Colonic mucosa (tissue), 4 donors: ENCODE measurements at regions not wholly inside any gene's neighbourhood (a gene's known extent, or its start where the extent isn't known, plus 50 kb on each side); places are given as distances from the start of the nearest gene placed in this dataset.

ENCODE experiments used
- DNase-seq: peaks from one replicate; pipeline ENCODE4 v3.0.0-alpha.2; 2020
- H3K27ac ChIP-seq: fragments of 200-600 bp; one replicate; pipeline ENCODE4 v1.8.0; 2021
- H3K27me3 ChIP-seq: fragments of 200-600 bp; one replicate; pipeline ENCODE4 v1.8.0; 2021
- H3K36me3 ChIP-seq: fragments of 200-600 bp; one replicate; pipeline ENCODE4 v1.8.0; 2021
- H3K4me1 ChIP-seq: fragments of 200-600 bp; one replicate; pipeline ENCODE4 v1.8.0; 2021; ENCODE audit warnings: mild to moderate bottlenecking
- H3K4me3 ChIP-seq: fragments of 200-600 bp; one replicate; pipeline ENCODE4 v1.8.0; 2021
- H3K9ac ChIP-seq, 2 donors: one replicate each; pipeline ENCODE4 v1.7.0; 2013; ENCODE audit warnings: control low read depth in 2 of 2, low read depth in 2 of 2, low read length in 2 of 2
- H3K9me3 ChIP-seq: fragments of 200-600 bp; one replicate; pipeline ENCODE4 v1.8.0; 2021
- intact Hi-C: fragments of 100-400 bp; cut with DNase I; formaldehyde crosslinking; loops from one replicate; pipeline ENCODE4 v1.14.1; 2022
- TF ChIP-seq, protein P1 (sequence below): fragments of 200-600 bp; IDR thresholded peaks from one replicate; pipeline ENCODE4 v1.8.0; 2022; ENCODE audit warnings: antibody characterized with exemption, mild to moderate bottlenecking
- donor health status: healthy.
- donor health status: DM: no; HTN: no; CAD: no.
- donor health status: DM: no; HTN: no; CAD: no.

DNA sequence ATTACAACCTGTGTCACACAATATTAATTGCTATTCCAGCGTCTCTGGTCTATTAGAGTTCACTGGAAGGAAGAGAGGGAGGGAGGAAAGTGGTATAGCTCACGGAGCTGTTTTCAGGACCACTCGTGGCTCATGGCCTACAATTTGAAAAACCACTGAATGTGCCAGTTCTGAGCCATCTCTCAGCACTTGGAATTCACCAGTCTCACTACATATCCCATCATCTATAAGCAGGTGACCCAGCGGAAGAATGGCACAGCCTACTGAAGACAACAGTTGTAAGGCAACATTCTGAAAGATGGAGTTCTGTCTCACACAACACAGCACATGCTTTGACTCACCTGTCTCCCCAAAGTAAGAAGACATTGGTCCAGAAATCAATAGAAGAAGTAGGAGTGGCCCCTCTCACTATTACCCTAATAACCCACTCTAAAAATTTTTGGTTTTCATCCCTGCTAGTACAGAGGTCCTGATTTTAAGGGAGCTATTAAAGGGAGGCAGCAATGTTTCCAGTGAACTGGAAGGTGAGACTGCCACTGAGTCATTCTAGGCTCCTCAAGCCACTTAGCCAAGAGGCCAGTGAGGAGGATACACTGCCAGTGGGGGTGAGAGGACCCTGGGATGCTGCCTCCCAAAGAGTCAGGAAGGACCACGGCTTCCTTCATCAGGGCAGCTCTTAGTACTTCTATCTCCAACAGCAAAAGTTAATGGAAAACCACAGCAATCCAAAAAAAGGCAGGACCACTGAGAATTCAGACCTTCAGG, 50.0 kb upstream of the DOCK9 start:
- H3K9me3 ChIP-seq = no peaks in the 10 kb centered on the region
- H3K27ac ChIP-seq = no peak overlapping the region
- intact Hi-C loops = no loop called here
- TF ChIP-seq, protein P1, sequence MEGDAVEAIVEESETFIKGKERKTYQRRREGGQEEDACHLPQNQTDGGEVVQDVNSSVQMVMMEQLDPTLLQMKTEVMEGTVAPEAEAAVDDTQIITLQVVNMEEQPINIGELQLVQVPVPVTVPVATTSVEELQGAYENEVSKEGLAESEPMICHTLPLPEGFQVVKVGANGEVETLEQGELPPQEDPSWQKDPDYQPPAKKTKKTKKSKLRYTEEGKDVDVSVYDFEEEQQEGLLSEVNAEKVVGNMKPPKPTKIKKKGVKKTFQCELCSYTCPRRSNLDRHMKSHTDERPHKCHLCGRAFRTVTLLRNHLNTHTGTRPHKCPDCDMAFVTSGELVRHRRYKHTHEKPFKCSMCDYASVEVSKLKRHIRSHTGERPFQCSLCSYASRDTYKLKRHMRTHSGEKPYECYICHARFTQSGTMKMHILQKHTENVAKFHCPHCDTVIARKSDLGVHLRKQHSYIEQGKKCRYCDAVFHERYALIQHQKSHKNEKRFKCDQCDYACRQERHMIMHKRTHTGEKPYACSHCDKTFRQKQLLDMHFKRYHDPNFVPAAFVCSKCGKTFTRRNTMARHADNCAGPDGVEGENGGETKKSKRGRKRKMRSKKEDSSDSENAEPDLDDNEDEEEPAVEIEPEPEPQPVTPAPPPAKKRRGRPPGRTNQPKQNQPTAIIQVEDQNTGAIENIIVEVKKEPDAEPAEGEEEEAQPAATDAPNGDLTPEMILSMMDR = no peak
- no peak overlapping the region for H3K9ac ChIP-seq
- DNase-seq = no peak
- no peak overlapping the region for H3K4me3 ChIP-seq
- no peaks in the 10 kb centered on the region for H3K4me1 ChIP-seq
- no peaks in the 10 kb centered on the region for H3K36me3 ChIP-seq
- H3K27me3 ChIP-seq = no peaks in the 10 kb centered on the region

GRCh38 chr13:99028890-99029289, 51.0 kb upstream of the DOCK9 start:
- TF ChIP-seq, protein P1 = peak; percentile 46
- H3K4me1 ChIP-seq = no peaks in the 10 kb centered on the region
- H3K9ac ChIP-seq = no peak overlapping the region
- H3K36me3 ChIP-seq = no peaks in the 10 kb centered on the region
- H3K27ac ChIP-seq = no peak overlapping the region
- no peaks in the 10 kb centered on the region for H3K27me3 ChIP-seq
- DNase-seq = peak; percentile 27
- no peaks in the 10 kb centered on the region for H3K9me3 ChIP-seq
- intact Hi-C loops = no loop called here
- no peak overlapping the region for H3K4me3 ChIP-seq

- no peak overlapping the region for H3K4me3 ChIP-seq
- no peaks in the 10 kb centered on the region for H3K36me3 ChIP-seq
- no peak for DNase-seq
Observed at GRCh38 chr13:99029576-99029975, 51.7 kb upstream of the DOCK9 start.

DNA sequence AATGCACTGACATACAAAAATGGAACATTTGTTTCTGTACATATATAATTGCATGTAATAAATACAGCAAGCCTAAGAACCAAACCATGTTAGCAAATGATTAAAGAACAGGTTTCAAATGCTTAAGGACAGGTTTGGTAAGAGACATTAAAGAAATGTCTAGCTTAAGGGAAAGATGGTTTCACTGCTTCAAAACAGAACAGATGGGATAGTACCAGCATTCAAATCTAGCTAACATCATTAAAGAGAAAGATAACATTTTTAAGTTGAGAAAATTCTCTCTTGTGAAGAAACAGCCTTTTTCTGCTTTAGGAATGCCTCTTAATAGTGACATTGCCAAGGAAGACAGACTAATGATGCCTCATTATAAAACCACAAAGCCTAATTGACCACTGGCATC, 52.5 kb upstream of the DOCK9 start:
- no peaks in the 10 kb centered on the region for H3K9me3 ChIP-seq
- H3K36me3 ChIP-seq = no peaks in the 10 kb centered on the region
- intact Hi-C loops = loop anchor here (10.0 kb wide), 1 partner anchor 156 kb away; no protein-coding TSS in a partner anchor
- TF ChIP-seq, protein P1 = no peak
- DNase-seq = no peak
- H3K27ac ChIP-seq = no peak overlapping the region
- no peaks in the 10 kb centered on the region for H3K4me1 ChIP-seq
- H3K9ac ChIP-seq = no peak overlapping the region
- H3K27me3 ChIP-seq = no peaks in the 10 kb centered on the region
- no peak overlapping the region for H3K4me3 ChIP-seq

More at GRCh38 chr13:99029576-99029975, 51.7 kb upstream of the DOCK9 start:
- intact Hi-C loops = no loop called here
- Histone ChIP-seq H3K27ac (no peak overlapping the region), H3K9me3 (no peaks in the 10 kb centered on the region), H3K4me1 (no peaks in the 10 kb centered on the region), H3K27me3 (no peaks in the 10 kb centered on the region), H3K9ac (no peak overlapping the region)
- TF ChIP-seq, protein P1 = no peak

GRCh38 chr13:99031832-99032231, 54.0 kb upstream of the DOCK9 start:
- Histone ChIP-seq H3K9me3 (no peaks in the 10 kb centered on the region), H3K4me1 (no peaks in the 10 kb centered on the region), H3K27me3 (no peaks in the 10 kb centered on the region), H3K36me3 (no peaks in the 10 kb centered on the region), H3K27ac (no peak overlapping the region), H3K4me3 (no peak overlapping the region), H3K9ac (no peak overlapping the region)
- intact Hi-C loops = loop anchor here (10.0 kb wide), 1 partner anchor 157 kb away; no protein-coding TSS in a partner anchor
- DNase-seq = no peak
- TF ChIP-seq, protein P1 = no peak
